ENCODE measurements at regions not wholly inside any gene's neighbourhood (a gene's known extent, or its start where the extent isn't known, plus 50 kb on each side); places are given as distances from the start of the nearest gene placed in this dataset.

GRCh38 chr1:209473025-209473424 lies 110.5 kb upstream of the CAMK1G start:
- DNase-seq (ENCODE audit: low spot score): no peak
- no peak for TF ChIP-seq CTCF (IDR thresholded peaks at IDR 0.05)
- ATAC-seq (ENCODE audit: low FRiP score): no peak

- no peak for ATAC-seq (ENCODE audit: low FRiP score)
- TF ChIP-seq CTCF (IDR thresholded peaks at IDR 0.05): no peak
- DNase-seq (ENCODE audit: low spot score): no peak
Observed at GRCh38 chr1:209480345-209480744, 103.2 kb upstream of the CAMK1G start.

- no peak for TF ChIP-seq CTCF (IDR thresholded peaks at IDR 0.05)
- DNase-seq (ENCODE audit: low spot score): no peak
- ATAC-seq (ENCODE audit: low FRiP score): no peak
Observed at GRCh38 chr1:209483691-209484090, 99.8 kb upstream of the CAMK1G start.

GRCh38 chr1:209484429-209484828 lies 99.1 kb upstream of the CAMK1G start:
- no peak for ATAC-seq (ENCODE audit: low FRiP score)
- TF ChIP-seq CTCF (IDR thresholded peaks at IDR 0.05): no peak

GRCh38 chr1:209485167-209485566 lies 98.3 kb upstream of the CAMK1G start:
- no peak for DNase-seq (ENCODE audit: low spot score)
- no peak for TF ChIP-seq CTCF (IDR thresholded peaks at IDR 0.05)
- ATAC-seq (ENCODE audit: low FRiP score): peak; percentile 86

More at GRCh38 chr1:209484429-209484828, 99.1 kb upstream of the CAMK1G start:
- DNase-seq (ENCODE audit: low spot score): no peak

- TF ChIP-seq CTCF (IDR thresholded peaks at IDR 0.05): no peak
- DNase-seq (ENCODE audit: low spot score) (no peak), ATAC-seq (ENCODE audit: low FRiP score) (no peak)
Observed at GRCh38 chr1:209485751-209486150, 97.8 kb upstream of the CAMK1G start.

GRCh38 chr1:209486861-209487593 lies 96.5 kb upstream of the CAMK1G start:
- TF ChIP-seq CTCF (IDR thresholded peaks at IDR 0.05): no peak
- ATAC-seq (ENCODE audit: low FRiP score): no peak
- DNase-seq (ENCODE audit: low spot score): no peak
